HCT116 (cell line): ENCODE measurements at regions not wholly inside any gene's neighbourhood (a gene's known extent, or its start where the extent isn't known, plus 50 kb on each side); places are given as distances from the start of the nearest gene placed in this dataset.

ENCODE experiments used
- ATAC-seq: fragments of 200-7000 bp; cut with Tn5 transposase; 2 replicates; pipeline ENCODE4 v1.9.1; 2020; ENCODE audit warnings: mild to moderate bottlenecking, moderate library complexity
- BruUV-seq: library from RNA; stranded (reverse); fragments of 400-500 nt; replicated peaks from 2 replicates; lab custom pipeline; 2021; lab: Mats Ljungman, UMichigan
- CTCF ChIA-PET: fragments of 300-600 bp; sonication (Branson Sonifier 250); formaldehyde crosslinking; loops from one replicate; lab custom pipeline; 2021; ENCODE audit warnings: antibody characterized with exemption; lab: Charles Lee
- POLR2A ChIA-PET: fragments of 300-600, 350-600 bp; sonication (Branson Sonifier 250); formaldehyde crosslinking; loops from one replicate; lab custom pipeline; 2021; ENCODE audit warnings: antibody characterized with exemption; lab: Charles Lee
- RAD21 ChIA-PET, 2 experiments: fragments of 300-600 bp; sonication (Branson Sonifier 250); formaldehyde crosslinking; loops; one replicate each; lab custom pipeline; 2023; ENCODE audit warnings: low total read pairs in 2 of 2; ENCODE audit not compliant: uncharacterized antibody in 2 of 2, unreplicated experiment in 2 of 2, low non-redundant PET in 1 of 2; lab: Charles Lee
- DNase-seq: peaks from one replicate; pipeline ENCODE4 v3.0.0-alpha.2; 2010; ENCODE audit warnings: low read depth, low spot score
- H2AFZ ChIP-seq: fragments of 200-600 bp; shearing (Covaris generic), sonication (generic); 2 replicates; pipeline ENCODE4 v1.6.1; 2017; ENCODE audit warnings: low read depth, mixed run types, mixed read lengths, antibody characterized with exemption, low read length; ENCODE audit not compliant: poor library complexity, severe bottlenecking
- H3K27ac ChIP-seq: 2 replicates; pipeline ENCODE4 v1.5.1; 2012; ENCODE audit warnings: low read depth, low read length
- H3K27me3 ChIP-seq: fragments of 200-600 bp; sonication (generic); 2 replicates; pipeline ENCODE4 v1.6.1; 2016; ENCODE audit warnings: mixed run types, low read length, mixed read lengths; ENCODE audit not compliant: insufficient read depth
- H3K36me3 ChIP-seq, 2 experiments: fragments of 200-500 bp in 1 of 2; fragments of 200-600 bp in 1 of 2; sonication (Bioruptor generic) in 1 of 2; sonication (generic) in 1 of 2; 2 replicates each; pipeline versions ENCODE4 v1.5.1 to v1.6.1; 2014 to 2016; ENCODE audit warnings: low read length in 2 of 2, inconsistent platforms in 1 of 2, mixed read lengths in 1 of 2, mixed run types in 1 of 2; ENCODE audit not compliant: insufficient read depth in 2 of 2, control insufficient read depth in 1 of 2
- H3K4me1 ChIP-seq, 2 experiments: fragments of 200-600 bp in 1 of 2; sonication (generic) in 1 of 2; 2 replicates each; pipeline versions ENCODE4 v1.5.1 to v1.6.1; 2012 to 2017; ENCODE audit warnings: low read length in 2 of 2, inconsistent platforms in 1 of 2, mild to moderate bottlenecking in 1 of 2, mixed read lengths in 1 of 2, mixed run types in 1 of 2, moderate library complexity in 1 of 2; ENCODE audit not compliant: insufficient read depth in 2 of 2, control insufficient read depth in 1 of 2
- H3K4me2 ChIP-seq: fragments of 200-600 bp; sonication (generic); 2 replicates; pipeline ENCODE4 v1.6.1; 2017; ENCODE audit warnings: mixed run types, low read length, mixed read lengths
- H3K4me3 ChIP-seq, 2 experiments: fragments of 200-600 bp in 1 of 2; sonication (generic) in 1 of 2; replicated peaks in 1 of 2; 2 replicates each; pipeline ENCODE4 v1.5.1; 2011 to 2016; ENCODE audit warnings: low read length in 2 of 2, control low read depth in 1 of 2, low read depth in 1 of 2, mild to moderate bottlenecking in 1 of 2, mixed read lengths in 1 of 2, mixed run types in 1 of 2
- H3K79me2 ChIP-seq: fragments of 200-600 bp; sonication (generic); 2 replicates; pipeline ENCODE4 v1.6.1; 2017; ENCODE audit warnings: mild to moderate bottlenecking, mixed run types, low read length, moderate library complexity, mixed read lengths; ENCODE audit not compliant: insufficient read depth
- H3K9ac ChIP-seq: fragments of 200-600 bp; sonication (generic); 2 replicates; pipeline ENCODE4 v1.6.1; 2016; ENCODE audit warnings: low read length, mixed read lengths
- H3K9me2 ChIP-seq: fragments of 200-600 bp; sonication (generic), shearing (Covaris generic); 2 replicates; pipeline ENCODE4 v1.6.1; 2017; ENCODE audit warnings: mixed run types, mild to moderate bottlenecking, moderate library complexity; ENCODE audit not compliant: insufficient read depth
- H3K9me3 ChIP-seq, 2 experiments: fragments of 200-500 bp in 1 of 2; fragments of 200-600 bp in 1 of 2; sonication (Bioruptor generic) in 1 of 2; sonication (generic) in 1 of 2; 2 replicates each; pipeline ENCODE4 v1.6.1; 2014 to 2017; ENCODE audit warnings: low read length in 2 of 2, mixed read lengths in 2 of 2, inconsistent platforms in 1 of 2, low read depth in 1 of 2, mild to moderate bottlenecking in 1 of 2, mixed run types in 1 of 2, moderate library complexity in 1 of 2; ENCODE audit not compliant: control insufficient read depth in 1 of 2, insufficient read depth in 1 of 2
- H4K20me1 ChIP-seq: fragments of 200-600 bp; sonication (generic), shearing (Covaris generic); 2 replicates; pipeline ENCODE4 v1.6.1; 2017; ENCODE audit warnings: mixed run types, mild to moderate bottlenecking, moderate library complexity; ENCODE audit not compliant: insufficient read depth
- ELF1 ChIP-seq: IDR thresholded peaks from 2 replicates; pipeline ENCODE4 v1.6.1; 2012; ENCODE audit warnings: low read depth, borderline replicate concordance
- JUND ChIP-seq: IDR thresholded peaks from 2 replicates; pipeline ENCODE4 v1.6.1; 2012
- POLR2AphosphoS5 ChIP-seq: IDR thresholded peaks from 2 replicates; pipeline ENCODE4 v1.6.1; 2011; ENCODE audit warnings: mild to moderate bottlenecking, low read depth, low read length, moderate library complexity
- RAD21 ChIP-seq: IDR thresholded peaks from 2 replicates; pipeline ENCODE4 v1.6.1; 2012; ENCODE audit warnings: low read depth, mild to moderate bottlenecking
- SIN3A ChIP-seq: IDR thresholded peaks from 2 replicates; pipeline ENCODE4 v1.6.1; 2012; ENCODE audit warnings: low read depth
- SRF ChIP-seq: IDR thresholded peaks from 2 replicates; pipeline ENCODE4 v1.6.1; 2012; ENCODE audit warnings: low read depth
- YY1 ChIP-seq: IDR thresholded peaks from 2 replicates; pipeline ENCODE4 v1.6.1; 2011; ENCODE audit warnings: low read length, low read depth, moderate library complexity, mild to moderate bottlenecking; ENCODE audit not compliant: insufficient replicate concordance; ENCODE audit errors: extremely low read depth
- ZFX ChIP-seq: fragments of 450-650 bp; IDR thresholded peaks from 2 replicates; pipeline ENCODE4 v1.6.1; 2017
- ZNF274 ChIP-seq: fragments of 200-500 bp; sonication (Bioruptor generic); IDR thresholded peaks from 2 replicates; pipeline ENCODE4 v1.6.1; 2014; ENCODE audit warnings: mild to moderate bottlenecking, low read depth, low read length, inconsistent platforms
- intact Hi-C: fragments of 100-400 bp; cut with micrococcal nuclease; formaldehyde crosslinking; loops from 2 replicates; pipeline ENCODE4 v1.10.0; 2022
- TF ChIP-seq, protein P1 (sequence below): IDR thresholded peaks from 2 replicates; pipeline ENCODE4 v1.6.1; 2012; ENCODE audit warnings: low read depth

DNA sequence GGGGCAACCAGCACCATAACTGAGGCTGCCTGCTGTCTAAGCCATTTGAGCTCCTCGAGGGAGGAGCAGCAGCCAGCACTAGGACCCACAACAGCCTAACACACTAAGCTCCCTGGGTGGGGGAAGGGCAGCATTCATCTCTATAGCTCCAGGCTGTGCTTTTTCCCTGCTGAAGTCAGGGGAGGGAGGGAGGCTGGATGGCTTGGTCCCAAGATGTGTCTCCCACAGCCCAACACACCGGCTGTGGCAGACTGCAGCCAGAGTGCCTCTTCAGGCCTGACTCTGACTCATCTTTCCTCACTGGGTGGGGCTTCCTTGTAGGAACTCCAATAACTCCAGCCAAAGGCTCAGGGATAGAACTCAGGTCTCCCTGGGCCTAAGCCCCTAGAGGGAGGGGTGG is 296.3 kb downstream of the PRDM2 start:
- H3K9ac ChIP-seq = no peak overlapping the region
- no peaks in the 10 kb centered on the region for H3K36me3 ChIP-seq
- no peak overlapping the region for H3K27ac ChIP-seq
- no peaks in the 10 kb centered on the region for H3K79me2 ChIP-seq
- ATAC-seq (no peak), DNase-seq (no peak)
- CTCF ChIA-PET = no interaction called here
- RAD21 ChIA-PET = no interaction called here
- H3K9me3 ChIP-seq = no peaks in the 10 kb centered on the region
- POLR2A ChIA-PET = no interaction called here
- H3K4me3 ChIP-seq = no peak overlapping the region
- H4K20me1 ChIP-seq = no peaks in the 10 kb centered on the region
- H3K4me2 ChIP-seq = no peak overlapping the region
- TF ChIP-seq POLR2AphosphoS5 (no peak), SRF (no peak), ZFX (no peak), YY1 (no peak), ELF1 (no peak), JUND (no peak), RAD21 (no peak), ZNF274 (no peak), SIN3A (no peak)
- TF ChIP-seq, protein P1, sequence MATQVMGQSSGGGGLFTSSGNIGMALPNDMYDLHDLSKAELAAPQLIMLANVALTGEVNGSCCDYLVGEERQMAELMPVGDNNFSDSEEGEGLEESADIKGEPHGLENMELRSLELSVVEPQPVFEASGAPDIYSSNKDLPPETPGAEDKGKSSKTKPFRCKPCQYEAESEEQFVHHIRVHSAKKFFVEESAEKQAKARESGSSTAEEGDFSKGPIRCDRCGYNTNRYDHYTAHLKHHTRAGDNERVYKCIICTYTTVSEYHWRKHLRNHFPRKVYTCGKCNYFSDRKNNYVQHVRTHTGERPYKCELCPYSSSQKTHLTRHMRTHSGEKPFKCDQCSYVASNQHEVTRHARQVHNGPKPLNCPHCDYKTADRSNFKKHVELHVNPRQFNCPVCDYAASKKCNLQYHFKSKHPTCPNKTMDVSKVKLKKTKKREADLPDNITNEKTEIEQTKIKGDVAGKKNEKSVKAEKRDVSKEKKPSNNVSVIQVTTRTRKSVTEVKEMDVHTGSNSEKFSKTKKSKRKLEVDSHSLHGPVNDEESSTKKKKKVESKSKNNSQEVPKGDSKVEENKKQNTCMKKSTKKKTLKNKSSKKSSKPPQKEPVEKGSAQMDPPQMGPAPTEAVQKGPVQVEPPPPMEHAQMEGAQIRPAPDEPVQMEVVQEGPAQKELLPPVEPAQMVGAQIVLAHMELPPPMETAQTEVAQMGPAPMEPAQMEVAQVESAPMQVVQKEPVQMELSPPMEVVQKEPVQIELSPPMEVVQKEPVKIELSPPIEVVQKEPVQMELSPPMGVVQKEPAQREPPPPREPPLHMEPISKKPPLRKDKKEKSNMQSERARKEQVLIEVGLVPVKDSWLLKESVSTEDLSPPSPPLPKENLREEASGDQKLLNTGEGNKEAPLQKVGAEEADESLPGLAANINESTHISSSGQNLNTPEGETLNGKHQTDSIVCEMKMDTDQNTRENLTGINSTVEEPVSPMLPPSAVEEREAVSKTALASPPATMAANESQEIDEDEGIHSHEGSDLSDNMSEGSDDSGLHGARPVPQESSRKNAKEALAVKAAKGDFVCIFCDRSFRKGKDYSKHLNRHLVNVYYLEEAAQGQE = no peak
- no peaks in the 10 kb centered on the region for H3K4me1 ChIP-seq
- BruUV-seq = no TSS peak
- H3K9me2 ChIP-seq = no peaks in the 10 kb centered on the region
- no peaks in the 10 kb centered on the region for H3K27me3 ChIP-seq
- intact Hi-C loops = no loop called here
- no peak overlapping the region for H2AFZ ChIP-seq
